Breast epithelium (tissue), 3 donors: ENCODE measurements at regions not wholly inside any gene's neighbourhood (a gene's known extent, or its start where the extent isn't known, plus 50 kb on each side); places are given as distances from the start of the nearest gene placed in this dataset.

ENCODE experiments used
- CTCF ChIP-seq, 3 donors: fragments of 450-650 bp; IDR thresholded peaks; one replicate each; pipeline ENCODE4 v1.5.1; 2016 to 2017; ENCODE audit warnings: antibody characterized with exemption in 3 of 3, mild to moderate bottlenecking in 3 of 3, moderate library complexity in 3 of 3
- POLR2AphosphoS5 ChIP-seq, 3 donors: sonication (generic); formaldehyde crosslinking; IDR thresholded peaks; one replicate each; pipeline ENCODE4 v1.6.1; 2017; ENCODE audit warnings: antibody characterized with exemption in 3 of 3

GRCh38 chr4:135838889-135839288, 1637.3 kb upstream of the PABPC4L start:
- TF ChIP-seq CTCF (IDR thresholded peaks at IDR 0.05), result no peak
- TF ChIP-seq POLR2AphosphoS5 (IDR thresholded peaks at IDR 0.05), result no peak
